ENCODE measurements at regions not wholly inside any gene's neighbourhood (a gene's known extent, or its start where the extent isn't known, plus 50 kb on each side); places are given as distances from the start of the nearest gene placed in this dataset.

GRCh38 chr14:36465178-36465577 lies 54.9 kb downstream of the NKX2-1 start:
- ATAC-seq: no peak
- Mint-ChIP-seq H3K27me3 (peaks cover 6% of the 10 kb centered on the region), H3K9me3 (ENCODE audit: low read depth) (no peaks in the 10 kb centered on the region), H3K4me1 (no peaks in the 10 kb centered on the region), H3K36me3 (no peaks in the 10 kb centered on the region), H3K27ac (no peak overlapping the region), H3K4me3 (no peak overlapping the region)
- no peak for DNase-seq
- CTCF ChIA-PET: no interaction called here

- no peak for DNase-seq
- no peaks in the 10 kb centered on the region for H3K4me1 Mint-ChIP-seq
- no peaks in the 10 kb centered on the region for H3K9me3 Mint-ChIP-seq (ENCODE audit: low read depth)
- H3K27ac Mint-ChIP-seq: no peak overlapping the region
- peaks cover 7% of the 10 kb centered on the region for H3K27me3 Mint-ChIP-seq
- no peaks in the 10 kb centered on the region for H3K36me3 Mint-ChIP-seq
- no peak overlapping the region for H3K4me3 Mint-ChIP-seq
- ATAC-seq: no peak
- CTCF ChIA-PET: no interaction called here
Measured at GRCh38 chr14:36462890-36463289, 57.1 kb downstream of the NKX2-1 start.

GRCh38 chr14:36455241-36455627 lies 64.8 kb downstream of the NKX2-1 start:
- H3K27ac Mint-ChIP-seq: no peak overlapping the region
- H3K9me3 Mint-ChIP-seq (ENCODE audit: low read depth): no peaks in the 10 kb centered on the region
- H3K4me3 Mint-ChIP-seq: no peak overlapping the region
- ATAC-seq: no peak
- DNase-seq: no peak
- H3K36me3 Mint-ChIP-seq: no peaks in the 10 kb centered on the region
- H3K27me3 Mint-ChIP-seq: peaks cover 1% of the 10 kb centered on the region
- H3K4me1 Mint-ChIP-seq: no peaks in the 10 kb centered on the region
- CTCF ChIA-PET: no interaction called here

GRCh38 chr14:36454599-36455240 lies 65.3 kb downstream of the NKX2-1 start:
- no peaks in the 10 kb centered on the region for H3K9me3 Mint-ChIP-seq (ENCODE audit: low read depth)
- H3K36me3 Mint-ChIP-seq: no peaks in the 10 kb centered on the region
- no peaks in the 10 kb centered on the region for H3K27me3 Mint-ChIP-seq
- H3K4me1 Mint-ChIP-seq: no peaks in the 10 kb centered on the region
- H3K4me3 Mint-ChIP-seq: no peak overlapping the region
- DNase-seq: no peak
- CTCF ChIA-PET: no interaction called here
- no peak for ATAC-seq
- H3K27ac Mint-ChIP-seq: no peak overlapping the region

- no peak for DNase-seq
- no peak overlapping the region for H3K4me3 Mint-ChIP-seq
- CTCF ChIA-PET: no interaction called here
Measured at GRCh38 chr14:36452860-36453259, 67.2 kb downstream of the NKX2-1 start.

GRCh38 chr14:36451310-36452065 lies 68.5 kb downstream of the NKX2-1 start:
- no peak overlapping the region for H3K27ac Mint-ChIP-seq
- no peaks in the 10 kb centered on the region for H3K9me3 Mint-ChIP-seq (ENCODE audit: low read depth)
- no peaks in the 10 kb centered on the region for H3K27me3 Mint-ChIP-seq
- CTCF ChIA-PET: no interaction called here
- no peaks in the 10 kb centered on the region for H3K4me1 Mint-ChIP-seq
- no peaks in the 10 kb centered on the region for H3K36me3 Mint-ChIP-seq
- DNase-seq (no peak), ATAC-seq (no peak)
- H3K4me3 Mint-ChIP-seq: no peak overlapping the region

More at GRCh38 chr14:36452860-36453259, 67.2 kb downstream of the NKX2-1 start:
- no peak overlapping the region for H3K27ac Mint-ChIP-seq
- no peaks in the 10 kb centered on the region for H3K9me3 Mint-ChIP-seq (ENCODE audit: low read depth)
- H3K4me1 Mint-ChIP-seq: no peaks in the 10 kb centered on the region
- H3K27me3 Mint-ChIP-seq: no peaks in the 10 kb centered on the region
- ATAC-seq: no peak
- no peaks in the 10 kb centered on the region for H3K36me3 Mint-ChIP-seq

GRCh38 chr14:36450550-36450949 lies 69.5 kb downstream of the NKX2-1 start:
- DNase-seq: no peak
- H3K4me3 Mint-ChIP-seq: no peak overlapping the region
- no peak overlapping the region for H3K27ac Mint-ChIP-seq
- no peaks in the 10 kb centered on the region for H3K4me1 Mint-ChIP-seq
- no peak for ATAC-seq
- CTCF ChIA-PET: no interaction called here
- no peaks in the 10 kb centered on the region for H3K36me3 Mint-ChIP-seq
- no peaks in the 10 kb centered on the region for H3K9me3 Mint-ChIP-seq (ENCODE audit: low read depth)
- no peaks in the 10 kb centered on the region for H3K27me3 Mint-ChIP-seq

- DNase-seq (no peak), ATAC-seq (no peak)
- CTCF ChIA-PET: no interaction called here
- Mint-ChIP-seq H3K36me3 (no peaks in the 10 kb centered on the region), H3K4me1 (no peaks in the 10 kb centered on the region), H3K27me3 (no peaks in the 10 kb centered on the region), H3K9me3 (ENCODE audit: low read depth) (no peaks in the 10 kb centered on the region), H3K4me3 (no peak overlapping the region), H3K27ac (no peak overlapping the region)
Measured at GRCh38 chr14:36449903-36450302, 70.1 kb downstream of the NKX2-1 start.

GRCh38 chr14:36443374-36443773 lies 76.7 kb downstream of the NKX2-1 start:
- CTCF ChIA-PET: no interaction called here
- no peak overlapping the region for H3K4me3 Mint-ChIP-seq
- H3K27ac Mint-ChIP-seq: no peak overlapping the region
- DNase-seq (no peak), ATAC-seq (no peak)
- no peaks in the 10 kb centered on the region for H3K36me3 Mint-ChIP-seq
- no peaks in the 10 kb centered on the region for H3K4me1 Mint-ChIP-seq
- H3K27me3 Mint-ChIP-seq: peaks cover 3% of the 10 kb centered on the region
- no peaks in the 10 kb centered on the region for H3K9me3 Mint-ChIP-seq (ENCODE audit: low read depth)

GRCh38 chr14:36442824-36443241 lies 77.2 kb downstream of the NKX2-1 start:
- Mint-ChIP-seq H3K4me3 (no peak overlapping the region), H3K36me3 (no peaks in the 10 kb centered on the region), H3K9me3 (ENCODE audit: low read depth) (no peaks in the 10 kb centered on the region), H3K27me3 (peaks cover 3% of the 10 kb centered on the region), H3K27ac (no peak overlapping the region), H3K4me1 (no peaks in the 10 kb centered on the region)
- CTCF ChIA-PET: no interaction called here
- no peak for ATAC-seq
- no peak for DNase-seq

- Mint-ChIP-seq H3K9me3 (ENCODE audit: low read depth) (no peaks in the 10 kb centered on the region), H3K27me3 (peaks cover 3% of the 10 kb centered on the region), H3K27ac (no peak overlapping the region), H3K4me1 (no peaks in the 10 kb centered on the region), H3K36me3 (no peaks in the 10 kb centered on the region), H3K4me3 (no peak overlapping the region)
- CTCF ChIA-PET: no interaction called here
- ATAC-seq (no peak), DNase-seq (no peak)
Measured at GRCh38 chr14:36441283-36441682, 78.7 kb downstream of the NKX2-1 start.

- H3K4me3 Mint-ChIP-seq: no peak overlapping the region
- DNase-seq (no peak), ATAC-seq (no peak)
- H3K4me1 Mint-ChIP-seq: no peaks in the 10 kb centered on the region
- no peak overlapping the region for H3K27ac Mint-ChIP-seq
- CTCF ChIA-PET: no interaction called here
- no peaks in the 10 kb centered on the region for H3K36me3 Mint-ChIP-seq
- no peaks in the 10 kb centered on the region for H3K9me3 Mint-ChIP-seq (ENCODE audit: low read depth)
- H3K27me3 Mint-ChIP-seq: peaks cover 3% of the 10 kb centered on the region
Measured at GRCh38 chr14:36439766-36440165, 80.3 kb downstream of the NKX2-1 start.

- no peaks in the 10 kb centered on the region for H3K9me3 Mint-ChIP-seq (ENCODE audit: low read depth)
- peaks cover 3% of the 10 kb centered on the region for H3K27me3 Mint-ChIP-seq
- H3K36me3 Mint-ChIP-seq: no peaks in the 10 kb centered on the region
- DNase-seq (no peak), ATAC-seq (no peak)
- CTCF ChIA-PET: no interaction called here
- H3K27ac Mint-ChIP-seq: no peak overlapping the region
- no peaks in the 10 kb centered on the region for H3K4me1 Mint-ChIP-seq
- H3K4me3 Mint-ChIP-seq: no peak overlapping the region
Measured at GRCh38 chr14:36438883-36439282, 81.1 kb downstream of the NKX2-1 start.

- Mint-ChIP-seq H3K36me3 (no peaks in the 10 kb centered on the region), H3K9me3 (ENCODE audit: low read depth) (no peaks in the 10 kb centered on the region), H3K4me3 (no peak overlapping the region), H3K27ac (no peak overlapping the region), H3K4me1 (no peaks in the 10 kb centered on the region), H3K27me3 (no peaks in the 10 kb centered on the region)
- ATAC-seq (no peak), DNase-seq (no peak)
- CTCF ChIA-PET: no interaction called here
Measured at GRCh38 chr14:36430662-36431084, 89.4 kb downstream of the NKX2-1 start.
